Osteoblast (primary cell): ENCODE measurements at regions not wholly inside any gene's neighbourhood (a gene's known extent, or its start where the extent isn't known, plus 50 kb on each side); places are given as distances from the start of the nearest gene placed in this dataset.

Experiments used
- DNase-seq: peaks from one replicate; pipeline ENCODE4 v3.0.0; 2011; ENCODE audit warnings: low spot score, mixed read lengths; ENCODE audit not compliant: insufficient read length; ENCODE audit errors: missing footprints
- H2AFZ ChIP-seq: 2 replicates; pipeline ENCODE4 v1.6.0; 2011; ENCODE audit warnings: mild to moderate bottlenecking, low read length
- H3K27ac ChIP-seq: 2 replicates; pipeline ENCODE4 v1.5.1; 2011; ENCODE audit warnings: mild to moderate bottlenecking, low read depth, low read length, moderate library complexity
- H3K27me3 ChIP-seq: 2 replicates; pipeline ENCODE4 v1.6.0; 2012; ENCODE audit warnings: mild to moderate bottlenecking, control low read depth, inconsistent platforms, low read length, moderate library complexity; ENCODE audit not compliant: insufficient read depth
- H3K36me3 ChIP-seq: 2 replicates; pipeline ENCODE4 v1.5.1; 2011; ENCODE audit warnings: mild to moderate bottlenecking, low read length, control low read depth, moderate library complexity; ENCODE audit not compliant: insufficient read depth
- H3K4me1 ChIP-seq: 2 replicates; pipeline ENCODE4 v1.5.1; 2011; ENCODE audit warnings: mild to moderate bottlenecking, low read length, control low read depth, moderate library complexity; ENCODE audit not compliant: insufficient read depth
- H3K4me2 ChIP-seq: 2 replicates; pipeline ENCODE4 v1.6.0; 2011; ENCODE audit warnings: mild to moderate bottlenecking, low read length; ENCODE audit not compliant: insufficient read depth
- H3K4me3 ChIP-seq: fragments of 200-600 bp; sonication (generic); 3 replicates; pipeline ENCODE4 v1.5.1; 2012; ENCODE audit warnings: mild to moderate bottlenecking, low read length, inconsistent platforms; ENCODE audit not compliant: insufficient read depth
- H3K79me2 ChIP-seq: 2 replicates; pipeline ENCODE4 v1.6.0; 2012; ENCODE audit warnings: mild to moderate bottlenecking, low read length, control low read depth, inconsistent platforms; ENCODE audit not compliant: insufficient read depth
- H3K9me3 ChIP-seq: 2 replicates; pipeline ENCODE4 v1.5.1; 2011; ENCODE audit warnings: low read depth, low read length, control low read depth
- H4K20me1 ChIP-seq: 2 replicates; pipeline ENCODE4 v1.6.0; 2012; ENCODE audit warnings: mild to moderate bottlenecking, low read length, control low read depth; ENCODE audit not compliant: insufficient read depth
- TF ChIP-seq, protein P1 (sequence below): IDR thresholded peaks from 2 replicates; pipeline ENCODE4 v1.5.1; 2011; ENCODE audit warnings: mild to moderate bottlenecking, low read depth, low read length, moderate library complexity; ENCODE audit errors: extremely low read depth

DNA sequence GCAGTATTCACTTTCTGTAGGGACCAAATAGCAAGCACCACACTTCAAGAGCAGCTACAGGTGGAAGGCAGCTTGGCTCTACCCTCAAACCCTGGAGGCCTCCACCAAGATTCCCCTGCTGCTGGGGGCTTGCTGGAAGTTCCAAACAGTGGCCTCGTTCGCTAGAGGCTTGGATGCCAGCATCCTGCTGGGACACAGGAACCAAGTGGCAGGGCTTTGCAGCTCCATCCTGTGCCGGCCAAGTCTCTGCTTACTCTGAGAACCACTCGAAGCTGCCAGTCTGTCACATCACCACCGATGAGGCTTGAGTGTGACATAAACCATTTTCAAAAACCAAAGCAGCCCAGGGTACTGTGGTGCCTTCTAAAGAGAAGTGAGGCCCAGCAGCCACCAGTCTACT is 69.2 kb upstream of the UNC5B start:
- no peaks in the 10 kb centered on the region for H3K79me2 ChIP-seq
- H2AFZ ChIP-seq = no peak overlapping the region
- H3K4me2 ChIP-seq = no peak overlapping the region
- H3K9me3 ChIP-seq = no peaks in the 10 kb centered on the region
- H3K27me3 ChIP-seq = peaks cover 42% of the 10 kb centered on the region
- TF ChIP-seq, protein P1, sequence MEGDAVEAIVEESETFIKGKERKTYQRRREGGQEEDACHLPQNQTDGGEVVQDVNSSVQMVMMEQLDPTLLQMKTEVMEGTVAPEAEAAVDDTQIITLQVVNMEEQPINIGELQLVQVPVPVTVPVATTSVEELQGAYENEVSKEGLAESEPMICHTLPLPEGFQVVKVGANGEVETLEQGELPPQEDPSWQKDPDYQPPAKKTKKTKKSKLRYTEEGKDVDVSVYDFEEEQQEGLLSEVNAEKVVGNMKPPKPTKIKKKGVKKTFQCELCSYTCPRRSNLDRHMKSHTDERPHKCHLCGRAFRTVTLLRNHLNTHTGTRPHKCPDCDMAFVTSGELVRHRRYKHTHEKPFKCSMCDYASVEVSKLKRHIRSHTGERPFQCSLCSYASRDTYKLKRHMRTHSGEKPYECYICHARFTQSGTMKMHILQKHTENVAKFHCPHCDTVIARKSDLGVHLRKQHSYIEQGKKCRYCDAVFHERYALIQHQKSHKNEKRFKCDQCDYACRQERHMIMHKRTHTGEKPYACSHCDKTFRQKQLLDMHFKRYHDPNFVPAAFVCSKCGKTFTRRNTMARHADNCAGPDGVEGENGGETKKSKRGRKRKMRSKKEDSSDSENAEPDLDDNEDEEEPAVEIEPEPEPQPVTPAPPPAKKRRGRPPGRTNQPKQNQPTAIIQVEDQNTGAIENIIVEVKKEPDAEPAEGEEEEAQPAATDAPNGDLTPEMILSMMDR = no peak
- no peaks in the 10 kb centered on the region for H3K4me1 ChIP-seq
- no peaks in the 10 kb centered on the region for H4K20me1 ChIP-seq
- no peaks in the 10 kb centered on the region for H3K36me3 ChIP-seq
- no peak overlapping the region for H3K27ac ChIP-seq
- no peak overlapping the region for H3K4me3 ChIP-seq
- DNase-seq = no peak

DNA sequence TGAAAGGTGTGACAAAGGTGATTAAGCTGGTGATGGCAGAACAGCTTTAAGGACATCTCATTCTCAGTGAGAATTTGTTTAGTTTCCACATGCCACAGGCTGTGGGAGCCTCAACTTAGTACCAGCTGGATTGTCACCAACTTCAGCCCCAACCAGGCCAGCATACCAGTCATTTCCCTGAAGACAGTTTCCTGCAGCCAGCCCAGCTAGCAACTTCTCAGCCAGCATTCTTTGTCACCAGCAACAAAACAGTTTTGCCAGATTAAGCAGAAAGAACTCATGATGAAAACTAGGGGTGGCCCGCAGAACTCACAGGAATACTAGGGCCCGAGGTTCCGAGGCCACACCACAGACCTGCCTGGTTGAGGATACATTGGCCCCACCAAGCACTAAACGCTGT is 68.8 kb upstream of the UNC5B start:
- TF ChIP-seq, protein P1 = no peak
- H4K20me1 ChIP-seq = no peaks in the 10 kb centered on the region
- H3K9me3 ChIP-seq = no peaks in the 10 kb centered on the region
- no peaks in the 10 kb centered on the region for H3K36me3 ChIP-seq
- no peak overlapping the region for H3K4me2 ChIP-seq
- no peak overlapping the region for H2AFZ ChIP-seq
- H3K27me3 ChIP-seq = peaks cover 43% of the 10 kb centered on the region
- H3K79me2 ChIP-seq = no peaks in the 10 kb centered on the region
- no peak overlapping the region for H3K4me3 ChIP-seq
- no peak for DNase-seq
- no peak overlapping the region for H3K27ac ChIP-seq
- H3K4me1 ChIP-seq = no peaks in the 10 kb centered on the region

- H4K20me1 ChIP-seq = no peaks in the 10 kb centered on the region
- no peaks in the 10 kb centered on the region for H3K9me3 ChIP-seq
- H2AFZ ChIP-seq = no peak overlapping the region
- H3K27me3 ChIP-seq = peaks cover 39% of the 10 kb centered on the region
- no peaks in the 10 kb centered on the region for H3K79me2 ChIP-seq
- DNase-seq = no peak
- H3K4me2 ChIP-seq = no peak overlapping the region
- no peak overlapping the region for H3K4me3 ChIP-seq
- no peaks in the 10 kb centered on the region for H3K36me3 ChIP-seq
- no peak overlapping the region for H3K27ac ChIP-seq
- no peaks in the 10 kb centered on the region for H3K4me1 ChIP-seq
- TF ChIP-seq, protein P1 = no peak
Measured at GRCh38 chr10:71144824-71145223, 67.5 kb upstream of the UNC5B start.

DNA sequence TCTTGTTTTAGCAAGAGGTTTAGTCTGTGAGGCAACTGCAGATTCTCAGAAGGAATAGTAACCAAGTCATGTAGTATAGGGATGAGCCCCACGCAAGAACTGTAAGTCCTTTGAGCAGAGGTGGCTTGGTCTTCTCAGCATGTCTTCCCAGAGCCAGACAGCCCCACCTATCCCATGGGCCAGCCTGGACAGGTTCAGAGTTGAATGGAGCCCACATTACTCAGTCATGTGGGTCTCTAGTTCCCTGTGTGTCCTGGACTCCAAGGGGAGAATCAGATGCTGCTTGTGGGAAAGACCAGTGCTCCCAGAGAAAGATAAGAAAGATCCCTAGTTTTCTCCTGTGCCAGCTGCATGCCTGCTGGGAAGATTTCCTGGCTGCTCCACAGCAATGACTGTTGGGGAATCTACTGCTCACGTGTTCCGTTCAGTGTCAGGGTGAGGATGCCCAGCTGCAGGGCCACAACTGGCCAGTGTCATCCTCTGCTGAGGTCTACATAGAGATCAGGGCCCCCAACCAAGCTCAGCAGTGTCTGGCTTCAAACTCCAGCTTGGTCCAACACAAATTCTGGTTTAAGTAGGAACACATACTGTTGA is 66.9 kb upstream of the UNC5B start:
- TF ChIP-seq, protein P1 = no peak
- Histone ChIP-seq H3K4me3 (no peak overlapping the region), H3K9me3 (no peaks in the 10 kb centered on the region), H3K4me2 (no peak overlapping the region), H3K27ac (no peak overlapping the region), H3K36me3 (no peaks in the 10 kb centered on the region), H3K79me2 (no peaks in the 10 kb centered on the region), H3K27me3 (peaks cover 38% of the 10 kb centered on the region), H4K20me1 (no peaks in the 10 kb centered on the region), H3K4me1 (no peaks in the 10 kb centered on the region), H2AFZ (no peak overlapping the region)
- no peak for DNase-seq
